ENCODE measurements at regions not wholly inside any gene's neighbourhood (a gene's known extent, or its start where the extent isn't known, plus 50 kb on each side); places are given as distances from the start of the nearest gene placed in this dataset.

DNA sequence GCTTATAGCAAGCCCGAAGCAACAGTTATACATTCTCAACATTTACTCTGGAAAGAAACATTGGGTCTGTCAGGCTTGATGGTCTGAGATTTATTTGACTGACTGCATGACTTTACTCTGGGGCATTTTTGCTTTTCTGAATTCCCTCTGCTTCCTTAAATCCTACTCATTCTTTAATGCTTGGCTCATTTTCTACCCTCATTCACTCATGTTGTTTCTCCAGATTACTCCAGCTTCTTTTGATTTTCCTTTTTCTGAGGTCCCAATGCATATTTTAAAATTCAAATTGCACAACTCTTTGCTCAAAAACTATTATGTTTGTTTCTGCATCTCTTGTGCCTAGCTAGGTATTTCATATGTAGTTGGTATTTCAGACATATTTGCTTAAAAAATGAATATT, 2002.9 kb upstream of the NUDT12 start:
- no peak for DNase-seq
- intact Hi-C loops (cut with DNase I) = no loop called here
- ATAC-seq (ENCODE audit: poor library complexity) = no peak

DNA sequence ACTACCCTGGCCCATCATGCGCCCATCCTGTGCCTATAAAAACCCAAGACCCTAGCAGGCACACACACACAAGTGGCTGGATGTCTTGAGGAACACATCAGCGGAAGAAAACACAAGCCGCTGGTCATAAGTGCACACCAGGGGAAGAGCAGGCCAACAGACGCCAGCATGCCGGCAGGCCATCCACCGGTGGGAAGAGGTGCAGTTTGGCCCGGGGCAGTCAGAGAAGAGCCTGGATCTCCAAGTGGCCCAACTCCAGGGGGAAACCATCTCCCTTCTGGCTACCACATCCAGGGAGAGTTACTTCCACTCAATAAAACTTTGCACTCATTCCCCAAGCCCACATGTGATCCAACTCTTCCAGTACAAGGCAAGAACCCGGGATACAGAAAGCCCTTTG, 2001.3 kb upstream of the NUDT12 start:
- intact Hi-C loops (cut with DNase I) = no loop called here
- ATAC-seq (ENCODE audit: poor library complexity) = no peak
- no peak for DNase-seq

DNA sequence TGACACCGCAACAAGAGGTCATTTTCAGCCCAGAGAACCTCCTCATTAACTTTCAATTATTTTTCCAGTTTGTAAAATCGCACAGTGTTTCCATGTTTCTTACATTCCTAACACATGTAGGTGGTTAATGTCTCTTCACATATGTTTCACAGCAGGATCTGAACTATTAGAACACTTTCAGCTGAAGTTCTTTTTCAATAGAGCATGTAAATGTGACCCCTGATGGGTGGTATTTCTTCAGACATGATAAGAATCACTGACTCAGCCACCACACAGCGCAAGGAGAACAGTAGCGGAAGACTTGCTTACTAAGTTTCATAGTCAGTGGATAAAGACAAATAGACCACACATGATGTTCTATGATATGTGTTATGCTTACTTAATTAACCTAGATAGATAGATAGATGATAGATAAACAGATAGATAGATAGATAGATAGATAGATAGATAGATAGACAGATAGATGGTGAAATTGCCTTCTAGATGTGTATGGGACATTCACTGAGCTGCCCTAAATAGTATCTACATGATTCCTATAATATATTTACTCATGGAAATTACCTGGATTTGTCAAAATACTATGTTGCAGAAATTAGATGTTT, 1992.1 kb upstream of the NUDT12 start:
- ATAC-seq (ENCODE audit: poor library complexity) = no peak
- no peak for DNase-seq
- intact Hi-C loops (cut with DNase I) = no loop called here

DNA sequence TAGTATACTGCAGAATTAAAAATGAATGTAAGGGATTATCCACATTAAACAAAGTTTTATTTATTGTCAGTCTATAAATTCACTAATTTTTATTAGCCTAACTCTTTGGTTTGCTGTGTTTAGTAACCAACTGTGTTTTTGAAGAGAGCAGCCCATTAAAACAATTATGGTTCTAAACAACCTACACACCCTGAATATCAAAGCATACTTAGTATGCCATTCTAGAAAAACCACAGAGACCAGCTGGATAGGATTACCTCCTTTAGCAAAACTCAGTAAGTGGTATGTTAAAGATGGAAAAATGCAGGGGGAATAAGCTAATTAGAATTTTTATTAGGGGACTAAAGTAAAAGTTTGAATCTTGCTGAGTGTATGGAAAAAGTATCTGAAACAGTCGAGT, 1981.7 kb upstream of the NUDT12 start:
- DNase-seq (no peak), ATAC-seq (ENCODE audit: poor library complexity) (no peak)
- intact Hi-C loops (cut with DNase I) = no loop called here

DNA sequence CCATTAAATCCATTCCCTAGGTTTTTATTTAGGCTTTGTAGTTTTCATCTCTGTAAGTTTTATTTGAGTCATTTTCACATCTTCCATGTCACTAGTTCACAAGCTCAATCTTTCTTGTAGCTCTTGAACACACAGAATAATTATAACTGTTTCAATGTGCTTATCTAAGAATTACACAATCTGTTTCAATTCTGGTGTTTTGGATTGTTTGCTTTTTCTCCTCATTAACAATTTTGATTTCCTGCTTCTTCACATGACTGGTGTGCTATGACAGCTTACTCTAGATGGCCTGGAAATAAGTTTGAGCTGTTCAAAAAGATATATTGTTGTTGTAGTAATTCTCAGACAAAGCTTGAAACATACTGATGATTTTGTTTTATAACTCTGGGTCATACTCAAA, 1974.1 kb upstream of the NUDT12 start:
- ATAC-seq (ENCODE audit: poor library complexity) (no peak), DNase-seq (no peak)
- intact Hi-C loops (cut with DNase I) = no loop called here

DNA sequence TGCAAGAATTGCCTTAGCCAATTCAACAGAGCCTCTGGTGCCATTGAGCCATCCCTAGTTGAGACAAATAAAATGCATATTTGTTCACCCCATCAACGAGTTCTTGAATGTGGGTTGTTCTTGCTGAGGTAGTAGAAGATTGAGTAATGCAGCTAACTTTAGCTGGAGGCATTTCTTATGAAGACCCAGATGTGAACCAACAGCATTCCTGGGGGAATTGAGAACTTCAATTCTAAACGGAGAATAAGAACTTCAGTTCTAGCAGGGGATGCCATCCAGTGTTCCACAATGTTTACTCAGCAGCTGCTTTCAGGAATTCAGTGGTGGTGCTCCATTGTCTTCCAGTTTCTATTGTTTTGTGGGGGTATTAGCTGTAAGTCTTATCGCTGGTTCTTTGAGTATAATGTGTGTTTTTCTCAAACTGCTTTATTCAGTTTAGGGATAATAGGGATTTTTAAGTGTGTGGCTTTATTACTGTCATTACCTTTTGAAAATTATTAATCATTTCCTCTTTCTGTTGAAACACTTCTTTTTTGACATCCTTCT, 1968.2 kb upstream of the NUDT12 start:
- ATAC-seq (ENCODE audit: poor library complexity) = no peak
- DNase-seq = no peak
- intact Hi-C loops (cut with DNase I) = no loop called here

DNA sequence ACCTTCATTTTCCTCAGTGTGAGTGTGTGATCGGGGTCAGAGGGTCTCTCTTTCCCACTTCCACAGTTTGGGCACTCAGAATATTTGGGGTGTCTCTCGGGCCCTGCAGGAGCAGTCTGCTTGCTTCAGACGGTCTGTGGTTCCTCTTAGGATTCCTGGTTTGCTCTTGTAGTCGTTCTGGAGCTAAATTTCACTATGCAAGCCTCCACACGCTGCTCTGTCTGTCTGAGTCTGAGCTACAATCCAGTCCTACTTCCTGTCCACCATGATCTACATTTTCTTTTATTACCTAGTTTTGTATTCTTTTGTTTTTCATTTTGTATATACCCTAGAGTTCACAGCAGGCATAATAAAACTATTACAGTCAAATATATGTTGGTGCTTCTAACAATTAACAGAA, 1967.3 kb upstream of the NUDT12 start:
- DNase-seq = no peak
- ATAC-seq (ENCODE audit: poor library complexity) = no peak
- intact Hi-C loops (cut with DNase I) = no loop called here

DNA sequence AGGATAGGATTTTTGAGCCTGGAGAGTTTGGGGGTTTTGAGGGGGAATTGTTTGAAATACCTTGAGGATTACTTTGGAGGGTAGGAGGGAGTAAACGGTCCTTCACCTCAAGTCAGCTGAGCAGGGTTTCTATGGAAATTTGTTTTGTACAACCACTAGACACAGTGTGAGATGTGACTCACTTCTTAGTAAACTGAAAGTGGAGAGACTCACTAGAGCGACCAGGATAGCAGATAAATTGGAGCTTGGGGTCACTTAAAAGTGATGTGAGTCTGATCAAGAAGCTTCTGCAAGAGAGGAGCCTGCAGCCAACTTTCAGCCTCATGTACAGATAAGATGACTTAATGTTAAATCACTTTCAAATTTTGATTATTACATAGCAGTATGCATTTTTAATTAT, 1945.9 kb upstream of the NUDT12 start:
- intact Hi-C loops (cut with DNase I) = no loop called here
- ATAC-seq (ENCODE audit: poor library complexity) (no peak), DNase-seq (no peak)

DNA sequence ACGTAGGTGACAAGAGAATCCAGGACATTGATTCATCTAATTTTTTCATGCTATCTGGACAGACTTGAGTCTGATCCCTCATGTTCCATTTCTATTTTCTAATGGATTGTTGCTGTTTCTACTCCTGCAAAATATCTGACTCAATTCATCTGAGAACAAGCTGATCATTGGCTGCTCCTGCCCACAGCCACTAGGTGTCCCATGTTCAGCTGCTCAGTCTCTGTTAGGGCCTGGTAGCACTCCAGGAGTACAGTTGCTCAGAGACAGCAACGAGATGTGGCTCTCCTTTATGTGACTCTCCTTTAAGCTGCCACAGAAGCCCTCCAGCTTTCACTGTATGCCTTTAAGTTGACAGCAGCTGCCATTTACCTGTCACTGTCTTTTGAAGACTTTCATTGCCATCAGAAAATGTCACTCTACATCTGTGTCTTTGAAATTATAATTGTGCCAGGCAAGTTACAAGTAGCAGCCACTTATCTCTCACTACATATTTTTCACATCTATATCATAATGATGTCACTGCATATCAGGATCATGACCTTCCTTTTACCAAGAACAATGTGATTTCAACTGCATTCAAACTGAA, 1944.2 kb upstream of the NUDT12 start:
- ATAC-seq (ENCODE audit: poor library complexity) (no peak), DNase-seq (no peak)
- intact Hi-C loops (cut with DNase I) = no loop called here

DNA sequence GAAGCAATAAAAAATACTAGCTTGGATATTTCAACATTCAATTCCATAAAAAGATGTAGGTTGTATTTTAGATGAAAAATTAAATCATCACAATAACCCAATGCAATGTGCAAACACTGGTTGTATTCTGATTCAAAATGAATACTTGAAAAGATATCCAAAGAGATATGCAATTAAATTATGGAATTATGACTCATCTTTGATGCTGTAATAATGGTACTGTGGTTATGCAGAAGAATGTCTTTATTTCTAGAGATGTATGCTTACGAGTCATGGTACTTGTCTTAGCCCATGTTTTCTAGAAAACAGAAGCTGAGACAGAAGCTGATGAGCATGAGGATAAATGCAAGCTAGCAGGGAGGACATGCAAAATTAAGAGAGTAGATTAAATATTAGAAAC, 1941.4 kb upstream of the NUDT12 start:
- ATAC-seq (ENCODE audit: poor library complexity) (no peak), DNase-seq (no peak)
- intact Hi-C loops (cut with DNase I) = no loop called here

DNA sequence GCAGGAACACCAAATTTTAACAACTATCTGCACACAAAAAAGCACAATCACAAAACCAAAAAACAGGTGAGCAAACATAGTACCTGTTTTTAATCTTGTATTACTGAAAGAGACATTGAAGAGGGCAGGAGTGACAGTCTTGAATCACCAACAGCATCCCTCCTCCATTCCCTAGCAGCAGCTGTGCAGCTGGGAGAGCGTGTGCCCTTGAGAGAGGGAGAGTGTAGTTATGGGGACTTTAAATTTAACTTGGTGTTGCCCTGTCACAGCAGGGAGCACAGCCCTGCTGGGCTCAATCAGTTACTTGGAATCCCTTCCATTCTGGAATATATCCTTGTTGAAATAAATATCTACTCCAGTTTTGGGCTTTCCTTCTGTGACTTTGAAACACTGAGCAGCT, 1938.7 kb upstream of the NUDT12 start:
- no peak for ATAC-seq (ENCODE audit: poor library complexity)
- intact Hi-C loops (cut with DNase I) = no loop called here
- DNase-seq = no peak

DNA sequence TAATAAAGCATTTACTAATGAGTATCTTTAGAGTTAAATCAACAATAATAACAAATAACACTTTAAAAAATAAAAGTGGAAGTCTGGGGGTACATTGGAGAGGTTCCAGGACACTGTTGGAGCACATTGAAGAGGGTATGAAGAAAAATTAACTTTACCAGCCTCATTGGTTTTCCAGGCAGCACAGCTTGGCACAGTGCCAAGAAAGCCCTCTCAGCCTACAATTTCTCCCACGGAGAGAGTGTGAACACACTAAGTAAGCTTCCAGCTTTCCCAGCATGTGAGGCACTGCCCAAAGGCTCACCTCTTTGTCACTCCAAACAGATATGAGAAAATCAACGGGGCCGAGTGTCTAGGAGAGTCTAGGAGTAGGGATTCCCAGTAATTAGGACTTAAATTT, 1912.8 kb upstream of the NUDT12 start:
- DNase-seq (no peak), ATAC-seq (ENCODE audit: poor library complexity) (no peak)
- intact Hi-C loops (cut with DNase I) = no loop called here

DNA sequence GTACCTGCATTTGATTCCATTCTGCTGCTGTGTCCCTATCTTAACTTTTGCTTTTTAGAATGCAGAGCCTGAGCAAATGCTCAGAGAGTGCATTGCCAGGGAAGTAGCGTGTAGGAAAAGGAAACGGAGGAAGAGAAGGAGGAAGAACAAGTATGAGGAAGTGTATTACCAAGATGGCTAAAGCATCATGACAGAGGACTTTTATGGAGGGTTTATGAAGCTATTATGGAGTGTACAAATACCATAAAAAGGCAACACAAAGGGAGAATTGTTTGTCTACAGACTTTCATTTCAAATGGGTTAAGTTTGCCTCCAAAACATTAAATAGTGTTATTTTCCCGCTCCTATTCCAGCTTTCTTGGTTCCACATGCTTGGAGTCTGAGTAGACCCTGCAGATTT, 1899.8 kb upstream of the NUDT12 start:
- ATAC-seq (ENCODE audit: poor library complexity) (no peak), DNase-seq (no peak)
- intact Hi-C loops (cut with DNase I) = no loop called here

DNA sequence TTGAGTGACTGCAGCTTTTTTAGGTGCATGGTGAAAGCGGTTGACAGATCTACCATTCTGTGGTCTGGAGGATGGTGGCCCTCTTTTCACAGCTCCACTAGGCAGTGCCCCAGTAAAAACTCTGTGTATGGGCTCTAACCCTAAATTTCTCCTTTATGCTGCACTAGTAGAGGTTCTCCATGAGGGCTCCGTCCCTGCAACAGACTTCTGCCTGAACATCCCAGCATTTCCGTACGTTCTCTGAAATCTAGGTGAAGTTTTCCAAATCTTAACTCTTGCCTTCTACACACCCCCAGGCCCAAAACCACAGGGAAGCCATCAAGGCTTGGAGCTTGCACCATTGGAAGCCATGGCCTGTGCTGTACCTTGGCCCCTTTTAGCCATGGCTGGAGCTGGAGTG, 1898.1 kb upstream of the NUDT12 start:
- no peak for ATAC-seq (ENCODE audit: poor library complexity)
- intact Hi-C loops (cut with DNase I) = no loop called here
- DNase-seq = no peak

DNA sequence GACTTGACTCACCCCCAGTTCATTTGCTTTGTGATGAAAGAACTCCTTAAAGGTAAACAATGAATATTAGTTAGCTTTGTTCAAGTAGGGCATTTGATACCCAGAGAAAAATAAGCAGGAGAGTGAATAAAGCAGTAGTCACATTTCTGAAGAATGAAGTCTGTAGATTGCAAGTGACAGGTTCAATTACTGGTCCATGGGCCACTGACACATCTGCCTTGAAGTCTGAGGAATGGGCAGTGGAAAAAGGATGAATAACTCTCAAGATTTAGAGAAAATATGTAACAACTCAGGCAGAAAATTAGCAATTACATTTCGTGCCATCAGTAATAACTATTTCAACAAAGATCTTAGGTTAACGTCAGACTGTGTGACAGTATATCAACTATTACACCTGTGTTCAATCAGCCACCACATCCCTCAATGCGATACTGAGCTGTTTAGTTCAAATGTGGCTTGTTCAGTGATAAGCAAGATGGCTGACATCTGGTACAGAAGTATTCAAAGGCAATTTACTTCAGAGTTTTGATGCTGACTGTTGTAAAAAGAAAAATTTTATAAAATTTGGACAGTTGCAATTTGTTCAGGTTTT, 1890.7 kb upstream of the NUDT12 start:
- DNase-seq (no peak), ATAC-seq (ENCODE audit: poor library complexity) (no peak)
- intact Hi-C loops (cut with DNase I) = no loop called here

DNA sequence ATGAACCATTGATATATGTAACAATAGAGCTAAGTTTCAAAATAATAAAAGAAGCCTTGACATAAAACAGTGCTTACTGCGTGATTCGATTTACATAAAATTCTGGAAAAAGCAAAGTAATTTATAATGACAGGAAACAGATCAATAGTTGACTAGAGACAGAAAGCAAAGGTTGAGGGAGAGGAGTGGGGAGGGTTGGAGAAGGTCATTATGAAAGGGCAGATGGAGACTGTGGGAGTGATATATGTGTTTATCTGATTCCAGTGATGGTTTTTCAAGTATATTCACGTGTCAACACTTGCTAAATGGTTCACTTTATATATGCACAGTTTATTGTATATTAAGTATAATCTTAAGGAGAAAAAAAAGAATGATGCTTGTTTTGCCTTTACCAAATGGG, 1885.7 kb upstream of the NUDT12 start:
- no peak for ATAC-seq (ENCODE audit: poor library complexity)
- DNase-seq = no peak
- intact Hi-C loops (cut with DNase I) = no loop called here

DNA sequence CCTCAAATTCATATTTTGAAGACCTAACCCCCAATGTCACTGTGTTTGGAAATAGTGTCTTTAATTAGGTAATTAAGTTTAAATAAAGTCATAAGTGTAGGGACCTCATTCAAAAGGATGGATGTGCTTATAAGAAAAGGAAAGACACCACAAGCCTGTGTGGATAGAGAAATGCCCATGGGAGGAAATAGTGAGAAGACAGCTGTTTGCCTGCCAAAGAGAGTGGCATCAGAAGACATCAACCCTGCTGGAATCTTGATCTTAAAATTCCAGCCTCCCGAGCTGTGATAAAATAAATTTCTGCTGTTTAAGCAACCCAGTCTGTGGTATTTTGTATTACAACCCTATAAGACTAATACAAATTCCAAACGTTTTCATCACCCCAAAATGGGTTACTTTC, 1867.9 kb upstream of the NUDT12 start:
- ATAC-seq (ENCODE audit: poor library complexity) (no peak), DNase-seq (no peak)
- intact Hi-C loops (cut with DNase I) = no loop called here

DNA sequence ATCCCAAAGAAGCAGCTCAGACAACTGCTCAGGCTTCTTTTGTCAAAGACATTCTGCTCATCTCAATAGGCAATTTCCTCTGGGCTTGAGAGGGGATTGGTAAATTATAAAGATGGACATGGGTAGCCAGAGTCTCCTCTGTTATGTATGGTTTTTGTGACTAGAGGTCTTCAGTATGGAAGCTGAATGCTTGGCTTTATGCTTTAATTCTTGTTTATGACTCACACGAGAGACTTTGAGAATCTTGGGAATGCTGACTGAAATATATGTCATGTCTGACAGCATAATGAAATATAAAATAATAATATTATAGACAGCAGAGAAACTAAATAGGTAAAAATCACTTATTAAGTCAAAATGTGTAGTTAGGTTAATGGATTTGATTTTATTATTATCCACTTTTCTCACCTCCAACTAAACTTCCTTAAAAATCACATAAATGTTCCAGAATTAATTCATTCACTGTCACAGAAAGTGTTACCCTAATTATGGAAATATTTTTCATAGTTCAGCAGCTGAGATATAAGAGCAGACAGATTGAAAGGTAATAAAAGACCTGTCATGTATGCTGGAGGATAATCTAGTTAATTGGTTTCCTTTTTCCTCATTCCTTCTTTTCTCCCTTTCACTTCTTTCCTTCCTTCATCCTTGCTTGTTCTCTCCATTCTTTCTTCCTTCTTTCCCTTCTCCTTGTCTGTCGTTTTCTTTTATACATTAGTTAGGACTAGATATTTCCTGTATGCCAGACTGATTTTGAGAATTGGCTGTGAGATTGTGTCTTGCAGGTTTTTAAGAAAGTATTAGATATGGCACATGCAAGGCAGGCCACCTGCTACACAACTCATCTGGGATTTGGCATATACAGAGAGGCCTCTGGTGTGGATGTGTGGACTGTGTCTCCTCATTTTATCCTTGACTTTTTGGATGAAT, 1866.1 kb upstream of the NUDT12 start:
- no peak for DNase-seq
- intact Hi-C loops (cut with DNase I) = no loop called here
- no peak for ATAC-seq (ENCODE audit: poor library complexity)

DNA sequence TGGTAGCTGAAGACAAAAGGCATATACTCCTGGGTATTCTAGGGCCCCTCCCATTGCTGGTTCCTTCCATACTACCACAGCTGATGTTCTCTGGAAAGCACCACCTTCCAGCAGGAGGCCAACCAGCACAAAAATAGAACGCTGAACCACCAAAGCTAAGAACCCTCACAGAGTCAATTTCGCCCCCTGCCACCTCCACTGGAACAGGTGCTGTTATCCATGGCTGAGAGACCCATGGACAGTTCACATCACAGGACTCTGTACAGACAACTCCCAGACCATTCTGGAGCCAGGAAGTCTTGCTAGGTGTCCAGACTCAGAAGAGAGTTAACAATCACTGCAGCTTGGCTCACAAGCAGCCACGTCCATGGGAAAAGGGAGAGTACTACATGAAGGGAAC, 1851.5 kb upstream of the NUDT12 start:
- ATAC-seq (ENCODE audit: poor library complexity) = no peak
- no peak for DNase-seq
- intact Hi-C loops (cut with DNase I) = no loop called here

Measured in Right ventricle myocardium superior (tissue), 1 donor.